SK-N-SH (cell line): ENCODE measurements at regions not wholly inside any gene's neighbourhood (a gene's known extent, or its start where the extent isn't known, plus 50 kb on each side); places are given as distances from the start of the nearest gene placed in this dataset.

Experiments used
- CTCF ChIA-PET: fragments of 300-600, 350-600 bp; formaldehyde crosslinking; extraction: SDS; loops from one replicate; lab custom pipeline; 2021; lab: Yijun Ruan, JAX
- POLR2A ChIA-PET: fragments of 350-600 bp; sonication (Branson Sonifier 250); formaldehyde crosslinking; extraction: SDS; loops from one replicate; lab custom pipeline; 2020; ENCODE audit warnings: antibody characterized with exemption, inconsistent platforms; lab: Yijun Ruan, JAX
- DNase-seq: peaks from one replicate; pipeline ENCODE4 v3.0.0; 2012
- H2AFZ ChIP-seq: fragments of 200-600 bp; sonication (generic); 2 replicates; pipeline ENCODE4 v1.8.1; 2016; ENCODE audit warnings: antibody characterized with exemption, mild to moderate bottlenecking, low read depth
- H3F3A ChIP-seq: fragments of 200-600 bp; sonication (generic); replicated peaks from 2 replicates; pipeline ENCODE3; 2016; ENCODE audit warnings: antibody characterized with exemption, mild to moderate bottlenecking; ENCODE audit not compliant: insufficient read depth
- H3K27ac ChIP-seq, 2 experiments: fragments of 200-500 bp in 1 of 2; fragments of 200-600 bp in 1 of 2; sonication (Bioruptor generic) in 1 of 2; sonication (generic), shearing (Covaris generic) in 1 of 2; 2 replicates each; pipeline versions ENCODE4 v1.5.1 to v1.6.1; 2014 to 2016; ENCODE audit warnings: low read depth in 2 of 2, inconsistent platforms in 1 of 2, low read length in 1 of 2, mild to moderate bottlenecking in 1 of 2, mixed read lengths in 1 of 2
- H3K27me3 ChIP-seq: fragments of 200-600 bp; sonication (generic), shearing (Covaris generic); 2 replicates; pipeline ENCODE4 v1.6.1; 2016; ENCODE audit warnings: mixed run types; ENCODE audit not compliant: insufficient read depth
- H3K36me3 ChIP-seq, 2 experiments: fragments of 200-500 bp in 1 of 2; fragments of 200-600 bp in 1 of 2; sonication (Bioruptor generic) in 1 of 2; sonication (generic) in 1 of 2; replicated peaks in 1 of 2; 2 replicates each; pipeline versions ENCODE3 to v1.5.1; 2014 to 2016; ENCODE audit warnings: low read length in 1 of 2, mild to moderate bottlenecking in 1 of 2; ENCODE audit not compliant: insufficient read depth in 2 of 2, control insufficient read depth in 1 of 2
- H3K4me1 ChIP-seq, 2 experiments: fragments of 200-500 bp in 1 of 2; fragments of 200-600 bp in 1 of 2; sonication (Bioruptor generic) in 1 of 2; sonication (generic), shearing (Covaris generic) in 1 of 2; 2 replicates each; pipeline versions ENCODE4 v1.5.1 to v1.6.1; 2014 to 2016; ENCODE audit warnings: low read depth in 1 of 2, low read length in 1 of 2, mixed run types in 1 of 2; ENCODE audit not compliant: insufficient read depth in 2 of 2, control insufficient read depth in 1 of 2
- H3K4me2 ChIP-seq: fragments of 200-600 bp; sonication (generic), shearing (Covaris generic); 2 replicates; pipeline ENCODE4 v1.6.1; 2017; ENCODE audit warnings: mixed run types
- H3K4me3 ChIP-seq, 2 experiments: fragments of 200-500 bp in 1 of 2; fragments of 200-600 bp in 1 of 2; sonication (Bioruptor generic) in 1 of 2; sonication (generic), shearing (Covaris generic) in 1 of 2; 2 replicates each; pipeline versions ENCODE4 v1.5.1 to v1.8.1; 2014 to 2016; ENCODE audit warnings: low read depth in 2 of 2, inconsistent platforms in 1 of 2, low read length in 1 of 2, mild to moderate bottlenecking in 1 of 2, mixed read lengths in 1 of 2, moderate library complexity in 1 of 2
- H3K79me2 ChIP-seq: fragments of 200-600 bp; sonication (generic); 2 replicates; pipeline ENCODE4 v1.8.1; 2017; ENCODE audit warnings: mild to moderate bottlenecking; ENCODE audit not compliant: insufficient read depth
- H3K9ac ChIP-seq: fragments of 200-600 bp; sonication (generic); 2 replicates; pipeline ENCODE4 v1.6.1; 2017; ENCODE audit warnings: mixed run types
- H3K9me2 ChIP-seq: fragments of 200-600 bp; sonication (generic); 2 replicates; pipeline ENCODE4 v1.6.1; 2017; ENCODE audit warnings: mixed run types
- H3K9me3 ChIP-seq: fragments of 200-600 bp; sonication (generic); 2 replicates; pipeline ENCODE4 v1.6.1; 2017; ENCODE audit warnings: mixed run types, mild to moderate bottlenecking, moderate library complexity
- H4K20me1 ChIP-seq: fragments of 200-600 bp; sonication (generic); 2 replicates; pipeline ENCODE4 v1.6.1; 2017; ENCODE audit warnings: mild to moderate bottlenecking, mixed run types; ENCODE audit not compliant: insufficient read depth
- EZH2phosphoT487 ChIP-seq: fragments of 200-600 bp; sonication (generic); IDR thresholded peaks from 2 replicates; pipeline ENCODE4 v1.6.1; 2017; ENCODE audit warnings: low read depth, mixed run types, mild to moderate bottlenecking, antibody characterized with exemption, moderate library complexity, borderline replicate concordance
- FOXJ3 ChIP-seq: sonication (generic); formaldehyde crosslinking; IDR thresholded peaks from 2 replicates; pipeline ENCODE4 v1.5.1; 2020; ENCODE audit warnings: mild to moderate bottlenecking, missing genetic modification reagents
- FOXM1 ChIP-seq: IDR thresholded peaks from 2 replicates; pipeline ENCODE4 v1.4.0; 2012; ENCODE audit warnings: low read depth, mild to moderate bottlenecking
- GABPA ChIP-seq: IDR thresholded peaks from 2 replicates; pipeline ENCODE4 v1.4.0; 2012; ENCODE audit warnings: low read depth, mild to moderate bottlenecking
- GATA2 ChIP-seq: sonication (generic); formaldehyde crosslinking; IDR thresholded peaks from 2 replicates; pipeline ENCODE4 v1.5.0; 2020; ENCODE audit warnings: mild to moderate bottlenecking, missing genetic modification reagents
- JUND ChIP-seq: IDR thresholded peaks from 2 replicates; pipeline ENCODE4 v1.4.0; 2012
- MXI1 ChIP-seq: IDR thresholded peaks from 2 replicates; pipeline ENCODE4 v1.6.1; 2012; ENCODE audit warnings: mild to moderate bottlenecking, low read depth, low read length, improper control_type of control experiment
- NFIC ChIP-seq: IDR thresholded peaks from 2 replicates; pipeline ENCODE4 v1.4.0; 2012; ENCODE audit warnings: borderline replicate concordance
- NRF1 ChIP-seq: IDR thresholded peaks from 2 replicates; pipeline ENCODE4 v1.6.1; 2012; ENCODE audit warnings: low read depth, mild to moderate bottlenecking, low read length
- POLR2AphosphoS5 ChIP-seq: IDR thresholded peaks from 2 replicates; pipeline ENCODE4 v1.6.1; 2012; ENCODE audit warnings: low read depth, low read length
- RAD21 ChIP-seq: IDR thresholded peaks from 2 replicates; pipeline ENCODE4 v1.6.1; 2012; ENCODE audit warnings: mild to moderate bottlenecking, low read length
- RCOR1 ChIP-seq: fragments of 150-350 bp; IDR thresholded peaks from 2 replicates; pipeline ENCODE4 v1.6.1; 2017; ENCODE audit warnings: antibody characterized with exemption, low read length
- RFX5 ChIP-seq: IDR thresholded peaks from 2 replicates; pipeline ENCODE4 v1.6.1; 2012; ENCODE audit warnings: mild to moderate bottlenecking, improper control_type of control experiment, low read length
- RXRA ChIP-seq: IDR thresholded peaks from 2 replicates; pipeline ENCODE4 v1.4.0; 2012; ENCODE audit warnings: low read depth, mild to moderate bottlenecking, borderline replicate concordance
- SIN3A ChIP-seq: IDR thresholded peaks from 2 replicates; pipeline ENCODE4 v1.6.1; 2012; ENCODE audit warnings: low read depth, mild to moderate bottlenecking, low read length, moderate library complexity, borderline replicate concordance
- TEAD4 ChIP-seq: IDR thresholded peaks from 2 replicates; pipeline ENCODE4 v1.4.0; 2012; ENCODE audit warnings: mild to moderate bottlenecking, borderline replicate concordance; ENCODE audit not compliant: insufficient read depth
- WGBS: methylation state at CpG from one replicate; pipeline ENCODE4 v1.1.6; 2017; ENCODE audit warnings: low lambda C conversion rate; 5-methylcytosine and 5-hydroxymethylcytosine counted together
- TF ChIP-seq, protein P1 (sequence below): fragments of 150-350 bp; IDR thresholded peaks from 2 replicates; pipeline ENCODE4 v1.6.1; 2017; ENCODE audit warnings: antibody characterized with exemption, low read length, low read depth, borderline replicate concordance
- TF ChIP-seq, protein P2 (sequence below): IDR thresholded peaks from 2 replicates; pipeline ENCODE4 v1.4.0; 2012; ENCODE audit warnings: low read depth, borderline replicate concordance

DNA sequence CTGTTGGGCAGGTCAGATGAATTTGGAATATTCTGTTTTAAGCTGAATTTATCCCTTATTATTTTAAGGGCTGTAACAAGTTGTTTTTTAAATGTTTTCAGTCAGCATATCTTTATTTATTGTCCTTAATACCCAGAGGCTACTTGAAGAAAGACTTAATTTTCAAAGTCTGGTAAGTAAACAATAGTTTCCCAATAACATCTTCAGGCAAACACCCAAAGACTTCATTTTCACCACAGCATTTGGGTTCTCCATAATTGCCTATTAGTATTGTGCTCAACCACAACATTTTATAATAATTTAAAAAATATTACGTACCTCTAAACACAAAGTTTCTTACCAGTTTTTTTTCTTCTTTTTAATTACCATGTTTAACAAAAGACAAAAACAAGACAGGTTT lies 60.0 kb upstream of the MKLN1 start:
- WGBS = 90% methylated on average over 1 of the region's 1 CpG

DNA sequence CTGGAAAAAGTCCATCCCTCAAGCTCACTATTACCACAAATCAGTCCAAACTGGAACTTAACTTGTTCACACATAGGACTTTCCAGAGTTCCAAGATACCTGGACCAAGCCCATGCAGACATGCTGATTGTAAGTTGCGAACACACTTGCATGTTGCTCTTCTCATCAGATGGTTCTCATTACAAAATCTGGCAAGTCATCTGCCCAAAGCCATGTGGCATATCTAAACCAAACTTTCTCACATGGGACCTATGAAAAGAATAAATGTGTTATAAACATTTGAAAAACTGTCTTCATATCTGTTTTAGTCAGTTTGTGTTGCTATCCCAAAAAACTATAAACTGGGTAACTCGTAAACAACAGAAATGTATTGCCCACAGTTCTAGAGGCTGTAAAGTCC lies 58.8 kb upstream of the MKLN1 start:
- Histone ChIP-seq H3K27ac (no peak overlapping the region), H4K20me1 (no peaks in the 10 kb centered on the region), H3K9me2 (no peaks in the 10 kb centered on the region), H3K4me3 (no peak overlapping the region), H3K9me3 (no peaks in the 10 kb centered on the region), H3K4me1 (no peaks in the 10 kb centered on the region), H3K9ac (no peak overlapping the region), H3K27me3 (no peaks in the 10 kb centered on the region), H3K36me3 (no peaks in the 10 kb centered on the region), H3K4me2 (no peak overlapping the region), H3K79me2 (no peaks in the 10 kb centered on the region), H3F3A (no peaks in the 10 kb centered on the region), H2AFZ (no peak overlapping the region)
- TF ChIP-seq NFIC (no peak), GABPA (no peak), RFX5 (no peak), FOXJ3 (CRISPR knock-in tag) (no peak), TEAD4 (no peak), FOXM1 (no peak), NRF1 (no peak), RXRA (no peak), RAD21 (no peak), GATA2 (CRISPR knock-in tag) (no peak), MXI1 (no peak), POLR2AphosphoS5 (no peak), SIN3A (no peak), JUND (no peak), RCOR1 (no peak), EZH2phosphoT487 (no peak)
- TF ChIP-seq, protein P1, sequence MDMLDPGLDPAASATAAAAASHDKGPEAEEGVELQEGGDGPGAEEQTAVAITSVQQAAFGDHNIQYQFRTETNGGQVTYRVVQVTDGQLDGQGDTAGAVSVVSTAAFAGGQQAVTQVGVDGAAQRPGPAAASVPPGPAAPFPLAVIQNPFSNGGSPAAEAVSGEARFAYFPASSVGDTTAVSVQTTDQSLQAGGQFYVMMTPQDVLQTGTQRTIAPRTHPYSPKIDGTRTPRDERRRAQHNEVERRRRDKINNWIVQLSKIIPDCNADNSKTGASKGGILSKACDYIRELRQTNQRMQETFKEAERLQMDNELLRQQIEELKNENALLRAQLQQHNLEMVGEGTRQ = no peak
- TF ChIP-seq, protein P2, sequence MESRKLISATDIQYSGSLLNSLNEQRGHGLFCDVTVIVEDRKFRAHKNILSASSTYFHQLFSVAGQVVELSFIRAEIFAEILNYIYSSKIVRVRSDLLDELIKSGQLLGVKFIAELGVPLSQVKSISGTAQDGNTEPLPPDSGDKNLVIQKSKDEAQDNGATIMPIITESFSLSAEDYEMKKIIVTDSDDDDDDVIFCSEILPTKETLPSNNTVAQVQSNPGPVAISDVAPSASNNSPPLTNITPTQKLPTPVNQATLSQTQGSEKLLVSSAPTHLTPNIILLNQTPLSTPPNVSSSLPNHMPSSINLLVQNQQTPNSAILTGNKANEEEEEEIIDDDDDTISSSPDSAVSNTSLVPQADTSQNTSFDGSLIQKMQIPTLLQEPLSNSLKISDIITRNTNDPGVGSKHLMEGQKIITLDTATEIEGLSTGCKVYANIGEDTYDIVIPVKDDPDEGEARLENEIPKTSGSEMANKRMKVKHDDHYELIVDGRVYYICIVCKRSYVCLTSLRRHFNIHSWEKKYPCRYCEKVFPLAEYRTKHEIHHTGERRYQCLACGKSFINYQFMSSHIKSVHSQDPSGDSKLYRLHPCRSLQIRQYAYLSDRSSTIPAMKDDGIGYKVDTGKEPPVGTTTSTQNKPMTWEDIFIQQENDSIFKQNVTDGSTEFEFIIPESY = no peak
- no peak for DNase-seq
- WGBS = 64% methylated on average over 2 of the region's 2 CpGs
- POLR2A ChIA-PET = no interaction called here
- CTCF ChIA-PET = interaction anchor here (1.5 kb wide), 1 partner anchor 420 kb away, joined by 3 read pairs; no protein-coding TSS in a partner anchor

More for the DNA sequence above, 60.0 kb upstream of the MKLN1 start:
- H3K9ac ChIP-seq = no peak overlapping the region
- no peaks in the 10 kb centered on the region for H3K79me2 ChIP-seq
- H3K36me3 ChIP-seq = no peaks in the 10 kb centered on the region
- no peak overlapping the region for H3K4me3 ChIP-seq
- no peak overlapping the region for H2AFZ ChIP-seq
- H3K9me3 ChIP-seq = no peaks in the 10 kb centered on the region
- no peak overlapping the region for H3K27ac ChIP-seq
- no peaks in the 10 kb centered on the region for H4K20me1 ChIP-seq
- H3F3A ChIP-seq = no peaks in the 10 kb centered on the region
- ChIA-PET POLR2A (no interaction called here), CTCF (no interaction called here)
- no peaks in the 10 kb centered on the region for H3K27me3 ChIP-seq
- no peaks in the 10 kb centered on the region for H3K4me1 ChIP-seq
- DNase-seq = no peak
- H3K9me2 ChIP-seq = no peaks in the 10 kb centered on the region
- no peak for TF ChIP-seq POLR2AphosphoS5
- H3K4me2 ChIP-seq = no peak overlapping the region
